Brain microvascular endothelial cell (primary cell): ENCODE measurements at regions not wholly inside any gene's neighbourhood (a gene's known extent, or its start where the extent isn't known, plus 50 kb on each side); places are given as distances from the start of the nearest gene placed in this dataset.
"Not testable (repeated sequence)": the region's sequence is repeated elsewhere in the genome, so short reads cannot be mapped to it uniquely, and the experiment has no call there.

Experiments
- DNase-seq: peaks from one replicate; pipeline ENCODE4 v3.0.0-alpha.2; 2020
- H3K27ac ChIP-seq: fragments of 250-450 bp; sonication (Bioruptor Pico); 2 replicates; pipeline ENCODE4 v1.5.1; 2020; ENCODE audit warnings: mild to moderate bottlenecking, moderate library complexity
- H3K27me3 ChIP-seq: fragments of 250-450 bp; sonication (Bioruptor Pico); replicated peaks from 2 replicates; pipeline ENCODE4 v1.5.1; 2020; ENCODE audit warnings: mild to moderate bottlenecking
- H3K36me3 ChIP-seq: fragments of 250-450 bp; sonication (Bioruptor Pico); replicated peaks from 2 replicates; pipeline ENCODE4 v1.5.1; 2020; ENCODE audit warnings: mild to moderate bottlenecking
- H3K4me3 ChIP-seq: 2 replicates; pipeline ENCODE4 v1.5.1; 2011; ENCODE audit warnings: low read depth, mild to moderate bottlenecking, control low read depth, low read length, moderate library complexity
- in situ Hi-C: cut with HindIII; loops from 2 replicates; pipeline ENCODE4 v1.10.0; 2017; ENCODE audit warnings: low sequenced_read_pairs, low pct_ligation_motif_present
- TF ChIP-seq, protein P1 (sequence below): IDR thresholded peaks from 2 replicates; pipeline ENCODE4 v1.5.1; 2011; ENCODE audit warnings: low read depth, mild to moderate bottlenecking, moderate library complexity, low read length, control low read depth, inconsistent platforms; ENCODE audit errors: missing control alignments

GRCh38 chr1:194369060-194369459, 1182.6 kb upstream of the B3GALT2 start:
- DNase-seq: no peak
- in situ Hi-C loops: no loop called here
- no peak overlapping the region for H3K4me3 ChIP-seq
- H3K36me3 ChIP-seq: no peaks in the 10 kb centered on the region
- H3K27ac ChIP-seq: no peak overlapping the region
- TF ChIP-seq, protein P1, sequence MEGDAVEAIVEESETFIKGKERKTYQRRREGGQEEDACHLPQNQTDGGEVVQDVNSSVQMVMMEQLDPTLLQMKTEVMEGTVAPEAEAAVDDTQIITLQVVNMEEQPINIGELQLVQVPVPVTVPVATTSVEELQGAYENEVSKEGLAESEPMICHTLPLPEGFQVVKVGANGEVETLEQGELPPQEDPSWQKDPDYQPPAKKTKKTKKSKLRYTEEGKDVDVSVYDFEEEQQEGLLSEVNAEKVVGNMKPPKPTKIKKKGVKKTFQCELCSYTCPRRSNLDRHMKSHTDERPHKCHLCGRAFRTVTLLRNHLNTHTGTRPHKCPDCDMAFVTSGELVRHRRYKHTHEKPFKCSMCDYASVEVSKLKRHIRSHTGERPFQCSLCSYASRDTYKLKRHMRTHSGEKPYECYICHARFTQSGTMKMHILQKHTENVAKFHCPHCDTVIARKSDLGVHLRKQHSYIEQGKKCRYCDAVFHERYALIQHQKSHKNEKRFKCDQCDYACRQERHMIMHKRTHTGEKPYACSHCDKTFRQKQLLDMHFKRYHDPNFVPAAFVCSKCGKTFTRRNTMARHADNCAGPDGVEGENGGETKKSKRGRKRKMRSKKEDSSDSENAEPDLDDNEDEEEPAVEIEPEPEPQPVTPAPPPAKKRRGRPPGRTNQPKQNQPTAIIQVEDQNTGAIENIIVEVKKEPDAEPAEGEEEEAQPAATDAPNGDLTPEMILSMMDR: no peak
- no peaks in the 10 kb centered on the region for H3K27me3 ChIP-seq

DNA sequence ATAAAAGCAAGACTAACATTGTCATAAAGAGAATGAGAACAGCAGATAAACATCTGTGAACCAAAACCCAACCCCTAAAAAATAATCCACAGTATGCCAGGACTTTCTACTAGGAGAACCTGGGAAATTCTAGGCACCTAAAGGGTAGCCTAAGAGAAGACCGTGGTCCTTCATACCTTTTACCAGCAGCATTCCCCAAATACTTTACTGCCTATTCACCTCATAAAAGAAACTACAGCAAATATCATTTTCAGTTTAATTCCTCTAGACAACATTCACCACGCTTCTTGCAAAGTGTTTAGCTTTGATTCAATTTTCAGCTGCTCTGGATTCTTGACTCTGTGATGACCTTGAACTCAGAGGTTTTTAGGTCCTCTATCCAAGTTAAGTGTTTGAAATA, 1180.7 kb upstream of the B3GALT2 start:
- in situ Hi-C loops: no loop called here
- TF ChIP-seq, protein P1: no peak
- Histone ChIP-seq H3K36me3 (no peaks in the 10 kb centered on the region), H3K4me3 (no peak overlapping the region), H3K27me3 (no peaks in the 10 kb centered on the region), H3K27ac (no peak overlapping the region)
- DNase-seq: no peak

DNA sequence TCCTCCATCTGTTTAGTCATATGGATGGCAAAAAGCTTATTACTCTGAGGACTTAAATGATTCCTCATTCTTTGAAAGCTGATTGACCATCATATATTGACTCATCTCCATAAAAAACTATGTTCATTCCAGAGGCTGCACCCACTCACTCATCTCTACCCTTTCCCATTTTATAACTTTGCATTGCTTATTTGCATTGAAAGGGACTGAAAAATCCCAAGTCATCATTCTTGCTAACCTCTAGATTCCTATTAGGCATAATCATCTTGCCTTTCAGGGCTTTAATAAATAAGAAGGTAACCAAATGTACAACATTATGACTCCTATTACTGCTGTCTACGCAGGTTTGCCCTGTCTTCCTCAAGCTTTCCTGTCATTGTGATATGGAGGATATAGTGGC, 1180.3 kb upstream of the B3GALT2 start:
- TF ChIP-seq, protein P1: no peak
- H3K36me3 ChIP-seq: no peaks in the 10 kb centered on the region
- in situ Hi-C loops: no loop called here
- H3K4me3 ChIP-seq: no peak overlapping the region
- no peak overlapping the region for H3K27ac ChIP-seq
- DNase-seq: no peak
- no peaks in the 10 kb centered on the region for H3K27me3 ChIP-seq

DNA sequence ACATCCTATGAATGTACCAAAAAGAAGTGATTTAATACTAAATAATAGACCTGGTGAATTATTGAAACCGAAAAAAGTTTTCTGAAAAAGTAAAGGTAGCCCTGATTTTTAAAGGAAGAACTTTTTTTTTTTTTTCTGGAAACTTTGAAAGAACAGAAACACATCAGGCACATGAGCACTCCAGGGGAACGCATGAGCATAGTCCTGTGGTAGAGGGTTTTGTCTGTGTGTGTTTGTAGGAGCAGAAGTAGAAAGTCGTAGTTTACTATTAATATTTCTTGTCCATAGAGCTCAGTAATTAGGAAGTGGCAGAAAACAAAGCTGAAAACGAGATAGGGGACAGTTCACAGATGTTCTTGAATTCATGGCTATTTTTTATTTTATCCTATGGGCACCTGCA, 1175.9 kb upstream of the B3GALT2 start:
- in situ Hi-C loops: no loop called here
- Histone ChIP-seq H3K36me3 (no peaks in the 10 kb centered on the region), H3K27ac (no peak overlapping the region), H3K27me3 (no peaks in the 10 kb centered on the region), H3K4me3 (no peak overlapping the region)
- DNase-seq: no peak
- TF ChIP-seq, protein P1: no peak

- in situ Hi-C loops: no loop called here
- TF ChIP-seq, protein P1: no peak
- no peaks in the 10 kb centered on the region for H3K27me3 ChIP-seq
- DNase-seq: no peak
- no peak overlapping the region for H3K27ac ChIP-seq
- H3K4me3 ChIP-seq: no peak overlapping the region
- H3K36me3 ChIP-seq: no peaks in the 10 kb centered on the region
Measured at GRCh38 chr1:194361374-194362131, 1175.1 kb upstream of the B3GALT2 start.

DNA sequence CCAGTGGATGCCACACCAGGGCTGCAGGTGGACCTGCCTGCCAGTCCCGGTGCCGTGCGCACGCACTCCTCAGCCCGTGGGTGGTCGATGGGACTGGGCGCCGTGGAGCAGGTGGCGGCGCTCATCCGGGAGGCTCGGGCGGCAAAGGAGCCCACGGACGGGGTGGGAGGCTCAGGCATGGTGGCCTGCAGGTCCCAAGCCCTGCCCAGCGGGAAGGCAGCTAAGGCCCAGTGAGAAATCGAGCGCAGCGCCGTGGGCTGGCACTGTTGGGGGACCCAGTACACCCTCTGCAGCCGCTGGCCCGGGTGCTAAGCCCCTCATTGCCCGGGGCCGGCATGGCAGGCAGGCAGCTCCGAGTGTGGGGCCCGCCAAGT, 1171.8 kb upstream of the B3GALT2 start:
- H3K27me3 ChIP-seq: no peaks in the 10 kb centered on the region
- H3K27ac ChIP-seq: no peak overlapping the region
- H3K36me3 ChIP-seq: no peaks in the 10 kb centered on the region
- H3K4me3 ChIP-seq: no peak overlapping the region
- TF ChIP-seq, protein P1: no peak
- in situ Hi-C loops: no loop called here
- no peak for DNase-seq

GRCh38 chr1:194357573-194358207, 1171.3 kb upstream of the B3GALT2 start:
- H3K27me3 ChIP-seq, DNase-seq, in situ Hi-C loops: not testable (repeated sequence)

More at GRCh38 chr1:194357573-194358207, 1171.3 kb upstream of the B3GALT2 start:
- not testable (repeated sequence) for H3K27ac ChIP-seq, H3K4me3 ChIP-seq, H3K36me3 ChIP-seq
